HepG2 (cell line): ENCODE measurements at regions not wholly inside any gene's neighbourhood (a gene's known extent, or its start where the extent isn't known, plus 50 kb on each side); places are given as distances from the start of the nearest gene placed in this dataset.

Experiments
- BRD4 ChIP-seq: sonication (generic); formaldehyde crosslinking; IDR thresholded peaks from 2 replicates; pipeline ENCODE4 v1.4.0; 2020; ENCODE audit warnings: missing genetic modification reagents
- DNMT1 ChIP-seq: sonication (generic); formaldehyde crosslinking; IDR thresholded peaks from 2 replicates; pipeline ENCODE4 v1.5.1; 2020; ENCODE audit warnings: mild to moderate bottlenecking, missing genetic modification reagents
- FLYWCH1 ChIP-seq: sonication (generic); formaldehyde crosslinking; IDR thresholded peaks from 2 replicates; pipeline ENCODE4 v1.8.1; 2023; ENCODE audit warnings: mild to moderate bottlenecking, missing genetic modification reagents
- GMEB2 ChIP-seq: IDR thresholded peaks from 2 replicates; pipeline ENCODE4 v1.6.1; 2016; ENCODE audit warnings: missing biosample characterization, missing genetic modification reagents, low read depth
- GPN1 ChIP-seq: sonication (generic); formaldehyde crosslinking; IDR thresholded peaks from 2 replicates; pipeline ENCODE4 v1.5.1; 2020; ENCODE audit warnings: missing genetic modification reagents, borderline replicate concordance
- MAZ ChIP-seq, 2 experiments: sonication (generic) in 1 of 2; formaldehyde crosslinking in 1 of 2; IDR thresholded peaks; 2 replicates each; pipeline versions ENCODE4 v1.5.0 to v1.6.1; 2012 to 2020; ENCODE audit warnings: low read depth in 2 of 2, mild to moderate bottlenecking in 2 of 2, borderline replicate concordance in 1 of 2, improper control_type of control experiment in 1 of 2, low read length in 1 of 2, missing genetic modification reagents in 1 of 2, moderate library complexity in 1 of 2
- MYNN ChIP-seq: sonication (generic); formaldehyde crosslinking; IDR thresholded peaks from 2 replicates; pipeline ENCODE4 v1.4.0; 2020; ENCODE audit warnings: mild to moderate bottlenecking, low read depth, missing genetic modification reagents
- SIX4 ChIP-seq: sonication (generic); formaldehyde crosslinking; IDR thresholded peaks from 2 replicates; pipeline ENCODE4 v1.4.0; 2020; ENCODE audit warnings: missing genetic modification reagents
- SRY ChIP-seq: sonication (generic); formaldehyde crosslinking; IDR thresholded peaks from 2 replicates; pipeline ENCODE4 v1.8.0; 2022; ENCODE audit warnings: mild to moderate bottlenecking, missing genetic modification reagents
- THAP11 ChIP-seq: IDR thresholded peaks from 2 replicates; pipeline ENCODE4 v1.6.1; 2016; ENCODE audit warnings: missing biosample characterization, missing genetic modification reagents
- ZBTB34 ChIP-seq: sonication (generic); formaldehyde crosslinking; IDR thresholded peaks from 2 replicates; pipeline ENCODE4 v1.8.0; 2022; ENCODE audit warnings: mild to moderate bottlenecking, missing genetic modification reagents
- ZNF281 ChIP-seq: sonication (generic); formaldehyde crosslinking; IDR thresholded peaks from 2 replicates; pipeline ENCODE4 v1.4.0; 2020; ENCODE audit warnings: missing genetic modification reagents, borderline replicate concordance
- ZNF292 ChIP-seq: sonication (generic); formaldehyde crosslinking; IDR thresholded peaks from 2 replicates; pipeline ENCODE4 v1.8.1; 2022; ENCODE audit warnings: mild to moderate bottlenecking, low read depth, missing genetic modification reagents, borderline replicate concordance
- ZNF746 ChIP-seq: sonication (generic); formaldehyde crosslinking; IDR thresholded peaks from 2 replicates; pipeline ENCODE4 v1.8.0; 2022; ENCODE audit warnings: mild to moderate bottlenecking, missing genetic modification reagents
- ZNF781 ChIP-seq: sonication (generic); formaldehyde crosslinking; IDR thresholded peaks from 2 replicates; pipeline ENCODE4 v1.5.1; 2020; ENCODE audit warnings: borderline replicate concordance, mild to moderate bottlenecking, missing genetic modification reagents; ENCODE audit errors: not compliant biosample characterization
- ZNF816 ChIP-seq: sonication (generic); formaldehyde crosslinking; IDR thresholded peaks from 2 replicates; pipeline ENCODE4 v1.8.0; 2022; ENCODE audit warnings: missing genetic modification reagents, mild to moderate bottlenecking, borderline replicate concordance
- ZSCAN31 ChIP-seq: sonication (generic); formaldehyde crosslinking; IDR thresholded peaks from 2 replicates; pipeline ENCODE4 v1.5.0; 2020; ENCODE audit warnings: low read depth, mild to moderate bottlenecking, missing genetic modification reagents

GRCh38 chr3:194058189-194058571 is 77.8 kb upstream of the HES1 start (continued):
- TF ChIP-seq MAZ (IDR thresholded peaks at IDR 0.05; ENCODE audit: borderline replicate concordance, low read depth, low read length) (no peak), MAZ (CRISPR knock-in tag; IDR thresholded peaks at IDR 0.05; ENCODE audit: low read depth) (peak; percentile 44; the same call in 1 of the 2 replicates), ZNF292 (CRISPR knock-in tag) (0 out of 2 replicates have a peak, but pooled peaks have one; percentile 38), ZNF281 (CRISPR knock-in tag) (peak; percentile 70; the same call in 1 of the 2 replicates), ZNF746 (peak; percentile 89), GMEB2 (CRISPR knock-in tag) (no peak), THAP11 (CRISPR knock-in tag) (0 out of 2 replicates have a peak, but pooled peaks have one; percentile 33), DNMT1 (no peak), SRY (no peak), GPN1 (CRISPR knock-in tag) (no peak), MYNN (no peak), ZNF781 (CRISPR knock-in tag) (no peak), BRD4 (CRISPR knock-in tag) (peak; percentile 67; the same call in 1 of the 2 replicates), ZNF816 (CRISPR knock-in tag) (no peak), ZSCAN31 (CRISPR knock-in tag) (no peak), FLYWCH1 (no peak), ZBTB34 (CRISPR knock-in tag) (no peak), SIX4 (peak; percentile 63; the same call in 1 of the 2 replicates)
